ENCODE measurements at regions not wholly inside any gene's neighbourhood (a gene's known extent, or its start where the extent isn't known, plus 50 kb on each side); places are given as distances from the start of the nearest gene placed in this dataset.

GRCh38 chr19:28558783-28559182 lies 654.2 kb downstream of the UQCRFS1 start:
- intact Hi-C loops (cut with DNase I) = no loop called here
- Histone ChIP-seq H3K27ac (no peak overlapping the region), H3K36me3 (no peaks in the 10 kb centered on the region), H3K27me3 (no peaks in the 10 kb centered on the region), H3K4me3 (no peak overlapping the region), H3K4me1 (no peaks in the 10 kb centered on the region), H3K9me3 (no peaks in the 10 kb centered on the region)
- TF ChIP-seq, protein P1, sequence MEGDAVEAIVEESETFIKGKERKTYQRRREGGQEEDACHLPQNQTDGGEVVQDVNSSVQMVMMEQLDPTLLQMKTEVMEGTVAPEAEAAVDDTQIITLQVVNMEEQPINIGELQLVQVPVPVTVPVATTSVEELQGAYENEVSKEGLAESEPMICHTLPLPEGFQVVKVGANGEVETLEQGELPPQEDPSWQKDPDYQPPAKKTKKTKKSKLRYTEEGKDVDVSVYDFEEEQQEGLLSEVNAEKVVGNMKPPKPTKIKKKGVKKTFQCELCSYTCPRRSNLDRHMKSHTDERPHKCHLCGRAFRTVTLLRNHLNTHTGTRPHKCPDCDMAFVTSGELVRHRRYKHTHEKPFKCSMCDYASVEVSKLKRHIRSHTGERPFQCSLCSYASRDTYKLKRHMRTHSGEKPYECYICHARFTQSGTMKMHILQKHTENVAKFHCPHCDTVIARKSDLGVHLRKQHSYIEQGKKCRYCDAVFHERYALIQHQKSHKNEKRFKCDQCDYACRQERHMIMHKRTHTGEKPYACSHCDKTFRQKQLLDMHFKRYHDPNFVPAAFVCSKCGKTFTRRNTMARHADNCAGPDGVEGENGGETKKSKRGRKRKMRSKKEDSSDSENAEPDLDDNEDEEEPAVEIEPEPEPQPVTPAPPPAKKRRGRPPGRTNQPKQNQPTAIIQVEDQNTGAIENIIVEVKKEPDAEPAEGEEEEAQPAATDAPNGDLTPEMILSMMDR (IDR thresholded peaks at IDR 0.05) = no peak
- TF ChIP-seq POLR2A (IDR thresholded peaks at IDR 0.05) (no peak), POLR2AphosphoS5 (IDR thresholded peaks at IDR 0.05; ENCODE audit: insufficient read depth in 1 of 2, low read depth in 1 of 2) (no peak)
- no peak for DNase-seq (ENCODE audit: extremely low spot score in 2 of 2)

GRCh38 chr19:28556371-28556770 lies 656.6 kb downstream of the UQCRFS1 start:
- H3K4me3 ChIP-seq = no peak overlapping the region
- intact Hi-C loops (cut with DNase I) = no loop called here
- no peaks in the 10 kb centered on the region for H3K36me3 ChIP-seq
- no peak overlapping the region for H3K27ac ChIP-seq
- no peaks in the 10 kb centered on the region for H3K4me1 ChIP-seq
- TF ChIP-seq, protein P1 (IDR thresholded peaks at IDR 0.05) = no peak
- TF ChIP-seq POLR2A (IDR thresholded peaks at IDR 0.05) (no peak), POLR2AphosphoS5 (IDR thresholded peaks at IDR 0.05; ENCODE audit: insufficient read depth in 1 of 2, low read depth in 1 of 2) (no peak)
- no peaks in the 10 kb centered on the region for H3K9me3 ChIP-seq
- no peaks in the 10 kb centered on the region for H3K27me3 ChIP-seq
- DNase-seq (ENCODE audit: extremely low spot score in 2 of 2) = peak; percentile 28 to 67

- H3K4me1 ChIP-seq = no peaks in the 10 kb centered on the region
- TF ChIP-seq, protein P1 (IDR thresholded peaks at IDR 0.05) = no peak
- no peak for TF ChIP-seq POLR2AphosphoS5 (IDR thresholded peaks at IDR 0.05; ENCODE audit: insufficient read depth in 1 of 2, low read depth in 1 of 2)
- TF ChIP-seq POLR2A (IDR thresholded peaks at IDR 0.05) = no peak
- no peaks in the 10 kb centered on the region for H3K36me3 ChIP-seq
- H3K9me3 ChIP-seq = no peaks in the 10 kb centered on the region
- H3K4me3 ChIP-seq = no peak overlapping the region
- H3K27ac ChIP-seq = no peak overlapping the region
- intact Hi-C loops (cut with DNase I) = no loop called here
- H3K27me3 ChIP-seq = no peaks in the 10 kb centered on the region
- peak in 1 of 2 donors; percentile 18 for DNase-seq (ENCODE audit: extremely low spot score in 2 of 2)
Observed at GRCh38 chr19:28555317-28555716, 657.6 kb downstream of the UQCRFS1 start.

DNA sequence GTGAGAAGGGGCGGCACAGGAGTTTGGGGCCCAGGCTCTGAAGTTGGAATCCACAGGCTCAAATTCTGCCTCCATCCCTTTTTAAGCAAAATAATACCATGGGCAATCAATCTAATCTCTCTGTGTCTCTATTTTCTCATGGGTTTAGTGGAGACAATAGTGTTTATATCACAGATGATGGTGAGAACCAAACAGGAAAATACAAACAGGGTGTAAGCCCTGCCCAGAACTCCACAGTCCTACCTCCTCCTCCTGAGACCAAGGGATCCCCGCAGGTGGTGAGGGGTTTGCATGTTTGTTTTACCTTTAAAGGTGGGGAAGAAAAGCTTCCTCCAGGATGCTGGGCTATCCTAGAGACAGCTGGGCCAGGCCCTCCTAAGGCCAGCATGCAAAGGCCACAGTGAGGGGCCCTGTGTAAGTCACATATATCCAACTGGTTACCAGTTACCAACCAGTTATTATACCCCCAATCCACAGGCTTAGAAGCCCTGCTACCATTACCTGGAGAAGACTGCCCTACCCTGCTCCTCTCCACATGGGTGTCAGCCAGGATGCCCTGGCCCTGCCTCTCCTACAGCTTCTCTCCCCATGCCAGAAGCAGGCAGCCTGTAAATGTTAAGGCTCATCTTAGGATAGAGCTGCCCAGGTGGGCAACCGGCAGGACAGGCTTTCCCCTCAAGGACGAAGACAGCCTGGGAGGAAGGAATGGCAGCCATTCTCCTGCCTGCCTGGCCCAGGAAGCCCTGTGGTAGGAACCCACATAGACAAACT lies 658.4 kb downstream of the UQCRFS1 start:
- DNase-seq (ENCODE audit: extremely low spot score in 2 of 2) = peak; percentile 52 to 91

DNA sequence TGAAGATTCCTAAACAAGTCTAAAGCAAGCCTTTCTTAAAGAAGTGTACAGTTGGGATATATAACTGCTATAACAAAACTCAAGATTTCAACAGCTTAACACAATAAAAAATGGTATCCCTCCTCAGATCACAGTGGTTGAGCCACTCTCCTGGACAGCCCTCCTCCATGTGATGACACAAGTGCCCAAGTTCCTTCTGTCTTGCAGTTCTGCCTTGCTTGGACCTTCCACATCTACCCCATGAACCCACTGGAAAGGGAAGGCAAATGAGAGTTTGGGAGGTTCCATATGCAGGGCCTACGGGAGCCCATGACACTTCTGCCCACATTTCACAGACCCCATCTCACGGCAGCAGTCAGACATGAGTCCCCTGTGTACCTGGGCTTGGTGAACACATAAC lies 659.2 kb downstream of the UQCRFS1 start:
- Histone ChIP-seq H3K36me3 (no peaks in the 10 kb centered on the region), H3K27me3 (no peaks in the 10 kb centered on the region), H3K9me3 (no peaks in the 10 kb centered on the region), H3K27ac (no peak overlapping the region), H3K4me3 (no peak overlapping the region), H3K4me1 (no peaks in the 10 kb centered on the region)
- DNase-seq (ENCODE audit: extremely low spot score in 2 of 2) = peak in 1 of 2 donors; percentile 13
- intact Hi-C loops (cut with DNase I) = no loop called here
- TF ChIP-seq, protein P1 (IDR thresholded peaks at IDR 0.05) = no peak
- TF ChIP-seq POLR2AphosphoS5 (IDR thresholded peaks at IDR 0.05; ENCODE audit: insufficient read depth in 1 of 2, low read depth in 1 of 2) (no peak), POLR2A (IDR thresholded peaks at IDR 0.05) (no peak)

More for the DNA sequence above, 658.4 kb downstream of the UQCRFS1 start:
- Histone ChIP-seq H3K27ac (no peak overlapping the region), H3K9me3 (no peaks in the 10 kb centered on the region), H3K36me3 (no peaks in the 10 kb centered on the region), H3K4me3 (no peak overlapping the region), H3K4me1 (no peaks in the 10 kb centered on the region), H3K27me3 (no peaks in the 10 kb centered on the region)
- no peak for TF ChIP-seq POLR2A (IDR thresholded peaks at IDR 0.05)
- intact Hi-C loops (cut with DNase I) = no loop called here

All from vagina (tissue), 2 donors.